ENCODE measurements at regions not wholly inside any gene's neighbourhood (a gene's known extent, or its start where the extent isn't known, plus 50 kb on each side); places are given as distances from the start of the nearest gene placed in this dataset.

DNA sequence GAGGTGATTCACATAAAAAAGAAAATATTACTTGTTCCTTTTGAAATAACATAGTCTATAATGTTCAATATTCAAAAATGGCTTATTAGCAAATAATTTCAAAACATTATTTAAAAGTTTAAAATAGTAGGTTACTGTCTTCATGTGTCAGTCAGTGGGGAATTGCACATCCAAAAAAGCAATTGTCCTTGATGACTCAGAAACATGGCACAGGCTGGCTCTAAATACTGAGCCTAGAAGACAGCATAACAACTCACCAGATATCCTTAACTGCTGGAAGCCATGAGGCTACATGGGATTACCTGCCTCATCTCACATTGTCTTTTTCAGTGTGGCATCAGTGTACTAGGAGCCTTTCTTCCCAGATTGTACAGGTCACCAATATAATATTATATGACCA is 439.5 kb upstream of the RGMB start:
- no peak overlapping the region for H2AFZ ChIP-seq (ENCODE audit: insufficient read depth, low read depth, low read length, poor library complexity, severe bottlenecking)
- H3K27ac ChIP-seq (ENCODE audit: low read depth in 1 of 2, low read length in 2 of 2) = no peak overlapping the region
- H3K9me3 ChIP-seq (replicated peaks in 1 of 2; ENCODE audit: control insufficient read depth in 1 of 2, insufficient read depth in 1 of 2, low read length in 2 of 2) = peaks cover 4 to 10% of the 10 kb centered on the region in 2 donors
- intact Hi-C loops (cut with micrococcal nuclease) = no loop called here
- Mint-ChIP-seq H3K4me1 (no peaks in the 10 kb centered on the region), H3K4me3 (no peak overlapping the region), H3K9me3 (peaks cover 5 to 15% (median 9%) of the 10 kb centered on the region in 7 donors), H3K27me3 (ENCODE audit: low read depth in 3 of 3) (no peaks in the 10 kb centered on the region), H3K36me3 (no peaks in the 10 kb centered on the region), H3K27ac (no peak overlapping the region)
- TF ChIP-seq, protein P1, sequence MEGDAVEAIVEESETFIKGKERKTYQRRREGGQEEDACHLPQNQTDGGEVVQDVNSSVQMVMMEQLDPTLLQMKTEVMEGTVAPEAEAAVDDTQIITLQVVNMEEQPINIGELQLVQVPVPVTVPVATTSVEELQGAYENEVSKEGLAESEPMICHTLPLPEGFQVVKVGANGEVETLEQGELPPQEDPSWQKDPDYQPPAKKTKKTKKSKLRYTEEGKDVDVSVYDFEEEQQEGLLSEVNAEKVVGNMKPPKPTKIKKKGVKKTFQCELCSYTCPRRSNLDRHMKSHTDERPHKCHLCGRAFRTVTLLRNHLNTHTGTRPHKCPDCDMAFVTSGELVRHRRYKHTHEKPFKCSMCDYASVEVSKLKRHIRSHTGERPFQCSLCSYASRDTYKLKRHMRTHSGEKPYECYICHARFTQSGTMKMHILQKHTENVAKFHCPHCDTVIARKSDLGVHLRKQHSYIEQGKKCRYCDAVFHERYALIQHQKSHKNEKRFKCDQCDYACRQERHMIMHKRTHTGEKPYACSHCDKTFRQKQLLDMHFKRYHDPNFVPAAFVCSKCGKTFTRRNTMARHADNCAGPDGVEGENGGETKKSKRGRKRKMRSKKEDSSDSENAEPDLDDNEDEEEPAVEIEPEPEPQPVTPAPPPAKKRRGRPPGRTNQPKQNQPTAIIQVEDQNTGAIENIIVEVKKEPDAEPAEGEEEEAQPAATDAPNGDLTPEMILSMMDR (IDR thresholded peaks at IDR 0.05) = no peak
- H4K20me1 ChIP-seq (ENCODE audit: insufficient read depth, low read length) = no peaks in the 10 kb centered on the region
- no peak for DNase-seq
- H3K4me3 ChIP-seq (replicated peaks in 1 of 3; ENCODE audit: low read depth in 2 of 3, low read length in 3 of 3) = no peak overlapping the region
- no peaks in the 10 kb centered on the region for H3K27me3 ChIP-seq (ENCODE audit: control insufficient read depth in 2 of 2, insufficient read depth in 2 of 2, low read length in 2 of 2)
- no peaks in the 10 kb centered on the region for H3K79me2 ChIP-seq (ENCODE audit: insufficient read depth, low read length)
- H3K4me2 ChIP-seq (replicated peaks; ENCODE audit: extremely low read depth, low read length, poor library complexity, severe bottlenecking) = no peak overlapping the region
- H3K4me1 ChIP-seq (ENCODE audit: control insufficient read depth in 1 of 2, insufficient read depth in 2 of 2, low read length in 2 of 2) = no peaks in the 10 kb centered on the region
- H3K36me3 ChIP-seq (replicated peaks in 1 of 2; ENCODE audit: control insufficient read depth in 1 of 2, insufficient read depth in 2 of 2, low read length in 2 of 2) = no peaks in the 10 kb centered on the region
- no peak overlapping the region for H3K9ac ChIP-seq (ENCODE audit: insufficient read depth, low read length, poor library complexity, severe bottlenecking)

DNA sequence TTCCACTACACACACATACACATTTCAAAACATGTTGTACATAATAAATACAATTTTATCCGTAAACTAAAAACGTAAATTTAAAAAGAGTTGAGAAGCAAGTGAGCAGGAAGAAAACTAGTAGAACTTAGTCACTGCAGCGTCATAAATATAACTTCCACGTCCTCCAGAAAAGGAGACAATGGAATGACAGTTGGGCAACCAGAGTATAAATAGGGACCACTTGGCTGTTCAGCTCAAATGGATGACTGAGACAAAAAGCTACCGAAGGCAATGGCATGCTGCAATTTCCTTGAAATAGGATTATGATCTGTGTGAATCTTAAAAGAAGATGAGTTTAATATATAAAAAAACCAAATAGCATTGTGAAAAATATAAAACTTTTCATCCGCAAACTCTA is 438.5 kb upstream of the RGMB start:
- Histone ChIP-seq H4K20me1 (ENCODE audit: insufficient read depth, low read length) (no peaks in the 10 kb centered on the region), H2AFZ (ENCODE audit: insufficient read depth, low read depth, low read length, poor library complexity, severe bottlenecking) (no peak overlapping the region), H3K9me3 (replicated peaks in 1 of 2; ENCODE audit: control insufficient read depth in 1 of 2, insufficient read depth in 1 of 2, low read length in 2 of 2) (peaks cover 7 to 20% of the 10 kb centered on the region in 2 donors), H3K4me1 (ENCODE audit: control insufficient read depth in 1 of 2, insufficient read depth in 2 of 2, low read length in 2 of 2) (no peaks in the 10 kb centered on the region), H3K27ac (ENCODE audit: low read depth in 1 of 2, low read length in 2 of 2) (no peak overlapping the region), H3K4me2 (replicated peaks; ENCODE audit: extremely low read depth, low read length, poor library complexity, severe bottlenecking) (no peak overlapping the region), H3K27me3 (ENCODE audit: control insufficient read depth in 2 of 2, insufficient read depth in 2 of 2, low read length in 2 of 2) (no peaks in the 10 kb centered on the region), H3K4me3 (replicated peaks in 1 of 3; ENCODE audit: low read depth in 2 of 3, low read length in 3 of 3) (no peak overlapping the region), H3K36me3 (replicated peaks in 1 of 2; ENCODE audit: control insufficient read depth in 1 of 2, insufficient read depth in 2 of 2, low read length in 2 of 2) (no peaks in the 10 kb centered on the region), H3K79me2 (ENCODE audit: insufficient read depth, low read length) (no peaks in the 10 kb centered on the region), H3K9ac (ENCODE audit: insufficient read depth, low read length, poor library complexity, severe bottlenecking) (no peak overlapping the region)
- no peak for DNase-seq
- no peaks in the 10 kb centered on the region for H3K36me3 Mint-ChIP-seq
- intact Hi-C loops (cut with micrococcal nuclease) = no loop called here
- H3K27me3 Mint-ChIP-seq (ENCODE audit: low read depth in 3 of 3) = no peaks in the 10 kb centered on the region
- peaks cover 4 to 24% (median 15%) of the 10 kb centered on the region in 7 donors for H3K9me3 Mint-ChIP-seq
- TF ChIP-seq, protein P1 (IDR thresholded peaks at IDR 0.05) = no peak
- no peak overlapping the region for H3K27ac Mint-ChIP-seq
- WGBS (ENCODE audit: insufficient coverage) = 88% methylated on average over 3 of the region's 6 CpGs
- H3K4me1 Mint-ChIP-seq = no peaks in the 10 kb centered on the region
- H3K4me3 Mint-ChIP-seq = no peak overlapping the region
